GM18498 (cell line): ENCODE measurements at regions not wholly inside any gene's neighbourhood (a gene's known extent, or its start where the extent isn't known, plus 50 kb on each side); places are given as distances from the start of the nearest gene placed in this dataset.

Source experiments
- ATAC-seq: cut with Tn5 transposase; IDR thresholded peaks from one replicate; pipeline ENCODE4 v1.9.1; 2021; ENCODE audit warnings: mild to moderate bottlenecking, moderate library complexity; ENCODE audit not compliant: unreplicated experiment

GRCh38 chr5:164728733-164729132, 1223.3 kb downstream of the MAT2B start:
- no peak for ATAC-seq

GRCh38 chr5:164735334-164735733, 1229.9 kb downstream of the MAT2B start:
- ATAC-seq: no peak

GRCh38 chr5:164741376-164741775, 1236.0 kb downstream of the MAT2B start:
- peak; percentile 46 for ATAC-seq

- peak; percentile 91 for ATAC-seq
Observed at GRCh38 chr5:164742025-164742424, 1236.6 kb downstream of the MAT2B start.

GRCh38 chr5:164746723-164747122, 1241.3 kb downstream of the MAT2B start:
- ATAC-seq: peak; percentile 32

- no peak for ATAC-seq
Observed at GRCh38 chr5:164747371-164747770, 1242.0 kb downstream of the MAT2B start.

- ATAC-seq: peak; percentile 81
Observed at GRCh38 chr5:164748861-164749260, 1243.4 kb downstream of the MAT2B start.

- ATAC-seq: no peak
Observed at GRCh38 chr5:164753434-164753833, 1248.0 kb downstream of the MAT2B start.

- ATAC-seq: no peak
Observed at GRCh38 chr5:164763206-164763605, 1257.8 kb downstream of the MAT2B start.

GRCh38 chr5:164772122-164772521, 1266.7 kb downstream of the MAT2B start:
- ATAC-seq: no peak

- ATAC-seq: no peak
Observed at GRCh38 chr5:164784230-164784629, 1278.8 kb downstream of the MAT2B start.

- ATAC-seq: no peak
Observed at GRCh38 chr5:164798110-164798509, 1292.7 kb downstream of the MAT2B start.

GRCh38 chr5:164799391-164799790, 1294.0 kb downstream of the MAT2B start:
- peak; percentile 86 for ATAC-seq

GRCh38 chr5:164801910-164802309, 1296.5 kb downstream of the MAT2B start:
- no peak for ATAC-seq

GRCh38 chr5:164809821-164810220, 1304.4 kb downstream of the MAT2B start:
- peak; percentile 91 for ATAC-seq

- no peak for ATAC-seq
Observed at GRCh38 chr5:164818445-164818844, 1313.0 kb downstream of the MAT2B start.

GRCh38 chr5:164824671-164825070, 1319.3 kb downstream of the MAT2B start:
- ATAC-seq: no peak

- ATAC-seq: no peak
Observed at GRCh38 chr5:164832516-164832915, 1327.1 kb downstream of the MAT2B start.

GRCh38 chr5:164844348-164844747, 1338.9 kb downstream of the MAT2B start:
- no peak for ATAC-seq

- ATAC-seq: no peak
Observed at GRCh38 chr5:164860896-164861295, 1355.5 kb downstream of the MAT2B start.

GRCh38 chr5:164861610-164862009, 1356.2 kb downstream of the MAT2B start:
- ATAC-seq: no peak

GRCh38 chr5:164868761-164869160, 1363.3 kb downstream of the MAT2B start:
- ATAC-seq: peak; percentile 76

GRCh38 chr5:164869325-164869724, 1363.9 kb downstream of the MAT2B start:
- ATAC-seq: peak; percentile 48

- ATAC-seq: no peak
Observed at GRCh38 chr5:164876793-164877192, 1371.4 kb downstream of the MAT2B start.
